ENCODE measurements at regions not wholly inside any gene's neighbourhood (a gene's known extent, or its start where the extent isn't known, plus 50 kb on each side); places are given as distances from the start of the nearest gene placed in this dataset.

- Histone ChIP-seq H3K27ac (peak overlapping the region in 1 of 10 donors; percentile 4), H3K9me3 (no peaks in the 10 kb centered on the region), H3K4me1 (peaks cover 0 to 14% (median 5%) of the 10 kb centered on the region in 9 donors), H3K4me3 (peak overlapping the region in 9 of 10 donors; percentile 9 to 49 (median 41)), H3K27me3 (peaks cover 0 to 68% (median 15%) of the 10 kb centered on the region in 7 donors), H3K36me3 (no peaks in the 10 kb centered on the region)
- intact Hi-C loops (cut with DNase I) = no loop called here
- DNase-seq (peak in 1 of 2 donors; percentile 25), ATAC-seq (peak in 7 of 8 donors; percentile 21 to 58 (median 39))
- 26 to 30% methylated on average over 19 of the region's 19 CpGs for WGBS, 2 donors
- no peak for TF ChIP-seq CTCF (IDR thresholded peaks at IDR 0.05)
Measured at GRCh38 chr7:32319012-32319382, 171.2 kb downstream of the LSM5 start.

- TF ChIP-seq CTCF (IDR thresholded peaks at IDR 0.05) = no peak
- DNase-seq (peak; percentile 16 to 41), ATAC-seq (peak; percentile 56 to 82 (median 70))
- H3K36me3 ChIP-seq = no peaks in the 10 kb centered on the region
- intact Hi-C loops (cut with DNase I) = no loop called here
- H3K27ac ChIP-seq = no peak overlapping the region
- 18 to 19% methylated on average over 36 of the region's 36 CpGs for WGBS, 2 donors
- no peaks in the 10 kb centered on the region for H3K9me3 ChIP-seq
- peak overlapping the region in 9 of 10 donors; percentile 9 to 49 (median 41) for H3K4me3 ChIP-seq
- H3K4me1 ChIP-seq = peaks cover 0 to 14% (median 5%) of the 10 kb centered on the region in 9 donors
- H3K27me3 ChIP-seq = peaks cover 0 to 68% (median 15%) of the 10 kb centered on the region in 7 donors
Measured at GRCh38 chr7:32318300-32319011, 171.7 kb downstream of the LSM5 start.

- 78 to 79% methylated on average over 4 of the region's 4 CpGs for WGBS, 2 donors
- Histone ChIP-seq H3K4me3 (no peak overlapping the region), H3K27ac (no peak overlapping the region), H3K36me3 (no peaks in the 10 kb centered on the region), H3K4me1 (peaks cover 0 to 14% (median 5%) of the 10 kb centered on the region in 9 donors), H3K27me3 (peaks cover 0 to 54% (median 12%) of the 10 kb centered on the region in 7 donors), H3K9me3 (no peaks in the 10 kb centered on the region)
- no peak for ATAC-seq
- intact Hi-C loops (cut with DNase I) = no loop called here
- no peak for TF ChIP-seq CTCF (IDR thresholded peaks at IDR 0.05)
- no peak for DNase-seq
Measured at GRCh38 chr7:32316839-32317238, 173.3 kb downstream of the LSM5 start.

- H3K9me3 ChIP-seq = no peaks in the 10 kb centered on the region
- H3K27me3 ChIP-seq = peaks cover 0 to 46% (median 12%) of the 10 kb centered on the region in 7 donors
- H3K4me1 ChIP-seq = peaks cover 0 to 14% (median 5%) of the 10 kb centered on the region in 9 donors
- intact Hi-C loops (cut with DNase I) = no loop called here
- no peak overlapping the region for H3K27ac ChIP-seq
- H3K4me3 ChIP-seq = no peak overlapping the region
- H3K36me3 ChIP-seq = no peaks in the 10 kb centered on the region
- ATAC-seq (no peak), DNase-seq (no peak)
- 76 to 81% methylated on average over 2 of the region's 2 CpGs for WGBS, 2 donors
- TF ChIP-seq CTCF (IDR thresholded peaks at IDR 0.05) = no peak
Measured at GRCh38 chr7:32314761-32315160, 175.4 kb downstream of the LSM5 start.
